Right ventricle myocardium superior (tissue), 1 donor: ENCODE measurements at regions not wholly inside any gene's neighbourhood (a gene's known extent, or its start where the extent isn't known, plus 50 kb on each side); places are given as distances from the start of the nearest gene placed in this dataset.

Experiments
- ATAC-seq: fragments of 200-7000 bp; cut with Tn5 transposase; one replicate; pipeline ENCODE4 v1.9.1; 2020; ENCODE audit warnings: mild to moderate bottlenecking; ENCODE audit not compliant: poor library complexity
- DNase-seq: peaks from one replicate; pipeline ENCODE4 v3.0.0-alpha.2; 2020
- intact Hi-C: fragments of 100-400 bp; cut with DNase I; formaldehyde crosslinking; loops from one replicate; pipeline ENCODE4 v1.11.2; 2022
- donor health status: DM: no; HTN: yes; CAD: no; lungs with severe emphysema.

GRCh38 chr20:48358176-48359054 lies 469.4 kb downstream of the PREX1 start:
- no peak for ATAC-seq
- intact Hi-C loops, result no loop called here
- DNase-seq, result no peak

- intact Hi-C loops, result no loop called here
- no peak for DNase-seq
- ATAC-seq, result no peak
Observed at GRCh38 chr20:48357714-48358113, 470.1 kb downstream of the PREX1 start.

GRCh38 chr20:48354903-48355302 lies 472.9 kb downstream of the PREX1 start:
- ATAC-seq, result no peak
- no peak for DNase-seq

GRCh38 chr20:48354320-48354876 lies 473.4 kb downstream of the PREX1 start:
- DNase-seq (no peak), ATAC-seq (no peak)
- intact Hi-C loops, result no loop called here

More at GRCh38 chr20:48354903-48355302, 472.9 kb downstream of the PREX1 start:
- intact Hi-C loops, result no loop called here

GRCh38 chr20:48352628-48353027 lies 475.2 kb downstream of the PREX1 start:
- DNase-seq (no peak), ATAC-seq (no peak)
- intact Hi-C loops, result no loop called here

GRCh38 chr20:48352042-48352441 lies 475.8 kb downstream of the PREX1 start:
- ATAC-seq, result no peak
- no peak for DNase-seq
- intact Hi-C loops, result no loop called here

GRCh38 chr20:48350313-48350988 lies 477.3 kb downstream of the PREX1 start:
- no peak for ATAC-seq
- no peak for DNase-seq
- intact Hi-C loops, result no loop called here

GRCh38 chr20:48349656-48350055 lies 478.1 kb downstream of the PREX1 start:
- intact Hi-C loops, result no loop called here
- no peak for DNase-seq
- no peak for ATAC-seq

- ATAC-seq, result no peak
- no peak for DNase-seq
- intact Hi-C loops, result no loop called here
Observed at GRCh38 chr20:48348022-48348421, 479.8 kb downstream of the PREX1 start.

- ATAC-seq (no peak), DNase-seq (no peak)
- intact Hi-C loops, result no loop called here
Observed at GRCh38 chr20:48342822-48343513, 484.8 kb downstream of the PREX1 start.

GRCh38 chr20:48340883-48341281 lies 486.9 kb downstream of the PREX1 start:
- DNase-seq (no peak), ATAC-seq (no peak)
- intact Hi-C loops, result no loop called here

- no peak for ATAC-seq
- intact Hi-C loops, result no loop called here
Observed at GRCh38 chr20:48339986-48340882, 487.6 kb downstream of the PREX1 start.

GRCh38 chr20:48339190-48339985 lies 488.4 kb downstream of the PREX1 start:
- intact Hi-C loops, result no loop called here
- no peak for DNase-seq
- peak; percentile 46 for ATAC-seq

More at GRCh38 chr20:48339986-48340882, 487.6 kb downstream of the PREX1 start:
- DNase-seq, result no peak

GRCh38 chr20:48338717-48339116 lies 489.1 kb downstream of the PREX1 start:
- DNase-seq, result no peak
- intact Hi-C loops, result no loop called here
- no peak for ATAC-seq

- DNase-seq, result no peak
- no peak for ATAC-seq
- intact Hi-C loops, result no loop called here
Observed at GRCh38 chr20:48336597-48336996, 491.2 kb downstream of the PREX1 start.

GRCh38 chr20:48335308-48336050 lies 492.3 kb downstream of the PREX1 start:
- no peak for DNase-seq
- ATAC-seq, result no peak

GRCh38 chr20:48333707-48334106 lies 494.1 kb downstream of the PREX1 start:
- no peak for ATAC-seq
- intact Hi-C loops, result no loop called here
- DNase-seq, result no peak

More at GRCh38 chr20:48335308-48336050, 492.3 kb downstream of the PREX1 start:
- intact Hi-C loops, result no loop called here
